ENCODE measurements at regions not wholly inside any gene's neighbourhood (a gene's known extent, or its start where the extent isn't known, plus 50 kb on each side); places are given as distances from the start of the nearest gene placed in this dataset.

GRCh38 chr5:98121036-98121936, 652.2 kb upstream of the RGMB start:
- TF ChIP-seq POLR2AphosphoS5 (IDR thresholded peaks at IDR 0.05; ENCODE audit: low read depth, low read length), result no peak
- no peak for TF ChIP-seq REST (IDR thresholded peaks at IDR 0.05; ENCODE audit: insufficient read depth in 1 of 2, low read depth in 2 of 2, low read length in 2 of 2)
- TF ChIP-seq SIN3A (IDR thresholded peaks at IDR 0.05; ENCODE audit: borderline replicate concordance, insufficient read depth, low read length), result no peak
